ENCODE measurements at regions not wholly inside any gene's neighbourhood (a gene's known extent, or its start where the extent isn't known, plus 50 kb on each side); places are given as distances from the start of the nearest gene placed in this dataset.

DNA sequence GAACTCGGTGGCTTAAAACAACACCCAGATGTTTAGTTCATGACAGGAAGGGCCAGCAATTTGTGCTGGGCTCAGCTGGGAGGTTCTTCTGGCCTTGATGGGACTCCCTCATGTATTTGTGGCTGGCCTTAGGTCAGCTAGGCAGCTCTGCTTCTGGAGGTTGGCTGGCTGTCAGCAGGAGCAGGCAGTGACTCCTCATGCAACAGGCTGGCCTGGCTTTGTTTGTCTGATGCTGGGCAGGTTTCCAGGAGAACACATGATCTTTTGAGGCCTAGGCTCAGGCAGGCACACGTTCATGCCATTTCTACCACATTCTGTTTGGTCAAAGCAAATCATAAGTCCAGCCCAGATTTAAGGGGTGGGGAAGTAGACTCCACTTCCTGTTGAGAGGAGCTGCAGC lies 571.2 kb downstream of the TBC1D22A start:
- TF ChIP-seq, protein P1, sequence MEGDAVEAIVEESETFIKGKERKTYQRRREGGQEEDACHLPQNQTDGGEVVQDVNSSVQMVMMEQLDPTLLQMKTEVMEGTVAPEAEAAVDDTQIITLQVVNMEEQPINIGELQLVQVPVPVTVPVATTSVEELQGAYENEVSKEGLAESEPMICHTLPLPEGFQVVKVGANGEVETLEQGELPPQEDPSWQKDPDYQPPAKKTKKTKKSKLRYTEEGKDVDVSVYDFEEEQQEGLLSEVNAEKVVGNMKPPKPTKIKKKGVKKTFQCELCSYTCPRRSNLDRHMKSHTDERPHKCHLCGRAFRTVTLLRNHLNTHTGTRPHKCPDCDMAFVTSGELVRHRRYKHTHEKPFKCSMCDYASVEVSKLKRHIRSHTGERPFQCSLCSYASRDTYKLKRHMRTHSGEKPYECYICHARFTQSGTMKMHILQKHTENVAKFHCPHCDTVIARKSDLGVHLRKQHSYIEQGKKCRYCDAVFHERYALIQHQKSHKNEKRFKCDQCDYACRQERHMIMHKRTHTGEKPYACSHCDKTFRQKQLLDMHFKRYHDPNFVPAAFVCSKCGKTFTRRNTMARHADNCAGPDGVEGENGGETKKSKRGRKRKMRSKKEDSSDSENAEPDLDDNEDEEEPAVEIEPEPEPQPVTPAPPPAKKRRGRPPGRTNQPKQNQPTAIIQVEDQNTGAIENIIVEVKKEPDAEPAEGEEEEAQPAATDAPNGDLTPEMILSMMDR (conservative IDR thresholded peaks at IDR 0.05; ENCODE audit: low read depth, low read length), result no peak
- no peak for TF ChIP-seq POLR2A (IDR thresholded peaks at IDR 0.05; ENCODE audit: low read depth, low read length)
- no peak for TF ChIP-seq FOS (IDR thresholded peaks at IDR 0.05; ENCODE audit: low read depth, low read length)
- TF ChIP-seq NFE2L2 (IDR thresholded peaks at IDR 0.05; ENCODE audit: low read depth, low read length), result no peak
- TF ChIP-seq, protein P2, sequence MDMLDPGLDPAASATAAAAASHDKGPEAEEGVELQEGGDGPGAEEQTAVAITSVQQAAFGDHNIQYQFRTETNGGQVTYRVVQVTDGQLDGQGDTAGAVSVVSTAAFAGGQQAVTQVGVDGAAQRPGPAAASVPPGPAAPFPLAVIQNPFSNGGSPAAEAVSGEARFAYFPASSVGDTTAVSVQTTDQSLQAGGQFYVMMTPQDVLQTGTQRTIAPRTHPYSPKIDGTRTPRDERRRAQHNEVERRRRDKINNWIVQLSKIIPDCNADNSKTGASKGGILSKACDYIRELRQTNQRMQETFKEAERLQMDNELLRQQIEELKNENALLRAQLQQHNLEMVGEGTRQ (IDR thresholded peaks at IDR 0.05; ENCODE audit: low read depth, low read length), result no peak; the same call in 1 of the 2 replicates
- no peak for TF ChIP-seq CEBPB (IDR thresholded peaks at IDR 0.05; ENCODE audit: low read depth, low read length)
- no peak for TF ChIP-seq MAZ (IDR thresholded peaks at IDR 0.05; ENCODE audit: borderline replicate concordance, low read depth, low read length)
- TF ChIP-seq MAFK (IDR thresholded peaks at IDR 0.05; ENCODE audit: low read depth, low read length), result no peak
- no peak for TF ChIP-seq MXI1 (IDR thresholded peaks at IDR 0.05; ENCODE audit: borderline replicate concordance, low read depth, low read length)
- TF ChIP-seq RCOR1 (IDR thresholded peaks at IDR 0.05; ENCODE audit: insufficient replicate concordance, low read length), result no peak
- no peak for TF ChIP-seq RFX5 (IDR thresholded peaks at IDR 0.05; ENCODE audit: low read depth, low read length)

Measured in IMR-90 (cell line).